CD4-positive, alpha-beta T cell treated with Interleukin-21 for 1 hour (primary cell): ENCODE measurements at regions not wholly inside any gene's neighbourhood (a gene's known extent, or its start where the extent isn't known, plus 50 kb on each side); places are given as distances from the start of the nearest gene placed in this dataset.
"Not testable (repeated sequence)": the region's sequence is repeated elsewhere in the genome, so short reads cannot be mapped to it uniquely, and the experiment has no call there.

Source experiments
- DNase-seq: peaks from one replicate; pipeline ENCODE4 v3.0.0-alpha.2; 2020

GRCh38 chr1:229862017-229862774, 204.8 kb upstream of the GALNT2 start:
- no peak for DNase-seq

DNA sequence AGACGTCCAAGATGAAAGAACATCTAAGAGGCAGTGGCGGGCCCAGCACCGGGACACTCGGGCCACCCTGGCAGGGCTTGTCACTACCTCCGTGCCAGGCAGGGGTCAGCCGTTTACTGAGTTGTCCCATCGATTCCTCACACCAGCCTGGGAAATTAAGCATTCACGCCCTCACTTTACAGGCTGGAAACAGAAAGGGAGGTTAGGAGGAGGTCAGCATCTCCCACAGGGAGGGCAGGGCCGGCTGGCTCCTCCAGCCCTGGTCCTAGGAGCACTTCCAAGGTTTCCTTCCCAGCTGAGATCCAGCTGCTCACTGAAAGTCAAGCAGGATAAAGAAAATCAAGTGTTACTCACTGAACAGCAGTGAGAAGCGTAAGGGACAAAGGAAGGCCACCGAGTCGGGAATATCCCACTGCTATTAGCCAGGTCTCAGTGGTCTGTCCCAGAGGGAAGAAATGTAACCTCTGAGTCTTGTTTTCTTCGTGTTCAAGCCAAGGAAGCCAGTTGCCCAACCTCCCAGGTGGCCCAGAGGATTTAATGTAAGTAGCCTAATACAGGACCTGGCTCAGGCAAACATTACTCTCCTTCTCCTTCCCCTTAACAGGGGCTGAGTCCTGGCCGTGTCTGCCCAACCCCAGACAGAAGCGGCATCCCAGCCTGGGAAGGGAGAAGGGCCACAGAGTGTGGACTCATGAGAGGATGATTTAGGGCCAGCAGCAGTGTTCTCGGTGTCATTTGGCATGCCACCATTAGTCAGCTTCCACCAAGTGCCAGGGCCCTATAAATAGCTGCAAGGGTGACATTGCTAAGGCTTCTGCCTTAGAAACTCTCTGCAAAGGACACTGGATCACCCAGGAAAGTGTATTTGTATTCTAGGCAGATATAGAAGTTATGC, 203.1 kb upstream of the GALNT2 start:
- DNase-seq, result no peak

DNA sequence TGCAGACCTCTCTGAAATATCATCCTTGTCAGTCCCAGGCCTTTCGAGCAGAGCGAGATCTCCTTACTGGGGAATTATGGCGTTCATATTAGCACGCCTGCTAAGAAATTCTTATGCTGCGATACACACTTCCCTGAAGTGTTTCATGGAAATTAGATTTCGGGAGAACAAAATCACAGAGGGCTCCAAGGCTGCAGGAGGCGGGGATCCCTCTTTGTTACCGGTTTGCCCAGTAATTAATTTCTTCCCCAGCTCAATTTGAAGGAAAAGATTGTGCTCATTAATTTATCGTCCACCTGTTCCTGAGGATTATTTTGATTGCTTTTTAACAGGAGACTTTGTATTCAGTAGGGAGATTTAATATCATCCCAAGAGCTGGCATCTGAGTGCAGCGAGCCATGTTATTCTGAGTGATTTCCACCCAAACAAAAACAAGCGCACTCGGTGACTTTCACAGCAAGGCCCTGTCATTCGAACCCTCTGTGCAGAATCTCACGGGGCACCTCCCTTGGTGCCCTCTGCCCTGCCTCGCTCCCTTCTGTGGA, 202.3 kb upstream of the GALNT2 start:
- DNase-seq, result no peak

DNA sequence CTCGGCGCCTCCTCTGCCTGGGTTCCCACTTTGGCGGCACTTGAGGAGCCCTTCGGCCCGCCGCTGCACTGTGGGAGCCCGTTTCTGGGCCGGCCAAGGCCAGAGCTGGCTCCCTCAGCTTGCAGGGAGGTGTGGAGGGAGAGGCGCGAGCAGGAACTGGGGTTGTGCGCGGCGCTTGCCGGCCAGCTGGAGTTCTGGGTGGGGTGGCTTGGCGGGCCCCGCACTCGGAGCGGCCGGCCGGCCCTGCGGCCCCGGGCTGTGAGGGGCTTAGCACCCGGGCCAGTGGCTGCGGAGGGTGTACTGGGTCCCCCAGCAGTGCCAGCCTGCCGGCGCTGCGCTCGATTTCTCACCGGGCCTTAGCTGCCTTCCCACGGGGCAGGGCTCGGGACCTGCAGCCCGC, 201.7 kb upstream of the GALNT2 start:
- not testable (repeated sequence) for DNase-seq

DNA sequence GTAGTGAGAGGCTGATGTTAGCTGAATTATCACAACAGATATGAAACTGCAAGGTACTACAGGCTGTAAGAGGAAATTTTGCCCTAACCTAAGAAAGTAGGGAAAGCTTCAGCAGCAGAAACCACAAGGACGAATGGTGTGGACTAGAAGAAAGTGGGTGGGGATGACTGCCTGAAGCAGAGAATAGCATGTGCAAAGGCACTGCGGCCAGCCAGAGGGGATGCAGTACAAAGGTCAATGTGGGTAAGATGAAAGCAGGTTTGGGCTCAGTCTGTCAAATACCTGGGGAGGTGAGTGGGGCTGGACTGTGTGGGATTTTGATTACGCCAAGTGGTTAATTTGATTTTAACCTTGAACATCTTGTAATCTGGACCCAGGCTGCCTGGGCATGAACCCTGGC, 199.3 kb upstream of the GALNT2 start:
- no peak for DNase-seq

GRCh38 chr1:229869240-229869639, 197.8 kb upstream of the GALNT2 start:
- DNase-seq, result no peak

GRCh38 chr1:229869687-229870086, 197.4 kb upstream of the GALNT2 start:
- DNase-seq, result no peak

DNA sequence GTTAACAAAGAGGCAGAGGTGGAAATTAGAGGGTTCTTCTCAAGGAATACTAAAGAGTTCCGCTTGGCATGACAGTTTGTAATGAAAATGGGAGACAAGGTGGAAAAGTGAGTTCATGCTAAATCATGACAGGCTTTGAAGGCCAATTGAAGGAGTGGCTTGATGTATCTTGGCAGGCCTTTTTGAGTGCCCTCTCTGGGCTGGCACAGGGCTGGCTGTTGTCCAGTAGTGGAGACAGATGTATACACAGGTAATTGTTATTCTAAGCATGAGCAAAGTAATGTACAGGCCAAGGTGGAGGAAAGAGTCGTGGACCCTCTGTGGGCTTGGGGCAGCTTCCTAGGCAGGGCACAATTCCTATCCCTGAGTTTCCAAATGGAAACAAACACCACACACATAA, 196.7 kb upstream of the GALNT2 start:
- no peak for DNase-seq

- DNase-seq, result no peak
Measured at GRCh38 chr1:229871078-229871676, 195.9 kb upstream of the GALNT2 start.

GRCh38 chr1:229874136-229874535, 192.9 kb upstream of the GALNT2 start:
- DNase-seq, result no peak

DNA sequence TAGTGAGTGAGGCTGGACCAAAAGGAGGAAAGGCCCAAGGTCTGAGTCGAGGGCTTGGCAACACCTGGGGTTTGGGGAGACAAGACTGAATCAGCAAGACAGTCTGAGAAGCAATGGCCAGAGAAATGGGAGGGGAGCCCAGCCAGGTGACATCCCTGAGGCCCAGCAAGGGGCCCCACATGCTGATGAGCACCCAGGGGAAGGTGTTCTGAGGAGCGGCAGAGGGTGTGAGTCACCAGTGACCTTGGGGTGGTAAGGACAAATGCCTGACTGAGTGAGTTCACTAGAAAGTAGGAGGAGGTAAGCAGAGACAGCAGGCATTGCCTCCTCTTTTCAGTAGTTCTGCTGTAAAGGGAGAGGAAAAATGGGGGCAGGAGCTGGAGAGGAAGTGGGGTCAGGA, 192.4 kb upstream of the GALNT2 start:
- no peak for DNase-seq

GRCh38 chr1:229875086-229875485, 192.0 kb upstream of the GALNT2 start:
- no peak for DNase-seq

DNA sequence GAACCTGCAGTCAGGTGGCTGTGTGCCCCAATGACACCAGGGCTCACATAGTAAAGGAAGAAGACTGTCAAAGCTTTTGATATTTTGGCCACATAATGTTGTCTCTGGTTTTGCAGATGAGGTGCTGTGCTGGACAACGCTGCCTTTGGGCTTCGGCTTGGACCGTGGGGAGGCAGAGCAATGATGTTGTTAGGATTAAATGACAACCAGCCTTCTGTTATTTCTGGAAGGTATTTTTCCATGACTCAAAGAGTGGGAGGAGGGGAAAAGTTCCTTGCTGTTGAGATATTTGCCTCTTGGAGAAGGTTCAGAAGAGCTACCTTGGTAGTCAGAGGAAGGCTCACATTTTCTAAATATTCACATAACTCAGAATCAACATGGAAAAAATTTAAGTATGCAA, 187.3 kb upstream of the GALNT2 start:
- no peak for DNase-seq

- DNase-seq, result no peak
Measured at GRCh38 chr1:229880271-229881170, 186.5 kb upstream of the GALNT2 start.

GRCh38 chr1:229882621-229883020, 184.4 kb upstream of the GALNT2 start:
- DNase-seq, result no peak

DNA sequence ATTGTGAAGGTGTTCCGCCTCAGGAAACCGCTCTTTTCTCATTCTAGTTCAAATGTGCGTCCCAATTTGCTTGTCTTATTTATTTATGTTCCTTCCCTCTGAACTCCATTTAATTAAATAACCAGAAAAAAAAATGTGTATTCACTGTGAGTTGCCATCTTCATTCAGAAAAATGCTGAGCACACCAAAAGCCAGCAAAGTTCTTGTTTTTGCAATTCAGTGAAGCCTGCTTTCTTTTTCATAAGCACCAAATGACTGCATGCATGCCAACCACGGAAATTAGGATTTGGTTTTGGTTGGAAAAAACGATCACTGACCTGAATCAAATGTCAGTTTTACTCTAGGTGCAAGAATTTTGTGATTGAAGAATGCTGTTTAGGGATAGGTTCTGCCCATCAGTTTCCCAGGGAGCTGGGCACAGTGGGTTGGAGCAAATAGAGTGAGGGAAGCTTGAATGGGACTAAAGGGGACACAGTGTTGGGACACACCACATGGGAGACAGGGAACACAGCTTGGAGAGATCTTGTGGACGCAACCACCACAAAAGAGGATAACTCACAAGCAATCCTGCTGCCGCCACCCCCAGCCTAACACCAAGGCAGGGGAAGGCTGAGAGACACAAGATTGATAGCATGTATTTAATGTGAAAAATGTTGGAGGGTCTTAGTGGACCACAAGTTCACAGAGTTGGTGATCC, 183.4 kb upstream of the GALNT2 start:
- no peak for DNase-seq

GRCh38 chr1:229884765-229885164, 182.3 kb upstream of the GALNT2 start:
- DNase-seq, result no peak

GRCh38 chr1:229885568-229886495, 181.2 kb upstream of the GALNT2 start:
- no peak for DNase-seq

GRCh38 chr1:229886636-229887035, 180.4 kb upstream of the GALNT2 start:
- DNase-seq, result no peak

GRCh38 chr1:229887043-229887822, 179.8 kb upstream of the GALNT2 start:
- no peak for DNase-seq
